HepG2 (cell line): ENCODE measurements at regions not wholly inside any gene's neighbourhood (a gene's known extent, or its start where the extent isn't known, plus 50 kb on each side); places are given as distances from the start of the nearest gene placed in this dataset.

Source experiments
- ATAC-seq: fragments of 200-7000 bp; cut with Tn5 transposase; 3 replicates; pipeline ENCODE4 v1.9.1; 2020; ENCODE audit warnings: mild to moderate bottlenecking, moderate library complexity
- BruUV-seq: library from RNA; stranded (reverse); fragments of 400-500 nt; replicated peaks from 2 replicates; lab custom pipeline; 2021; lab: Mats Ljungman, UMichigan
- CTCF ChIA-PET: fragments of 300-600 bp; formaldehyde crosslinking; extraction: SDS; loops from one replicate; lab custom pipeline; 2021; ENCODE audit warnings: low total read pairs, inconsistent platforms, low intra/inter-chr PET ratio; lab: Yijun Ruan, JAX
- POLR2A ChIA-PET: fragments of 350-600 bp; sonication (Branson Sonifier 250); formaldehyde crosslinking; loops from one replicate; lab custom pipeline; 2020; ENCODE audit warnings: antibody characterized with exemption, inconsistent platforms; lab: Yijun Ruan, JAX
- DNase-seq: peaks from one replicate; pipeline ENCODE4 v3.0.0-alpha.2; 2015; ENCODE audit warnings: low spot score
- FAIRE-seq: peaks from 3 replicates; lab custom pipeline; 2011; peaks lifted over from hg19 to GRCh38; lab: Jason Lieb, UNC
- H2AFZ ChIP-seq: one replicate; pipeline ENCODE4 v1.6.1; 2011; ENCODE audit warnings: low read length, inconsistent platforms
- H3K27ac ChIP-seq: fragments of 300-600 bp; 3 replicates; pipeline ENCODE4 v1.8.0; 2011; ENCODE audit warnings: mixed run types, mild to moderate bottlenecking, mixed read lengths, low read length, inconsistent platforms; ENCODE audit not compliant: insufficient read depth; ENCODE audit errors: extremely low read length
- H3K27me3 ChIP-seq, 2 experiments: fragments of 200-600 bp in 1 of 2; 2 replicates in 1 of 2; 3 replicates in 1 of 2; pipeline versions ENCODE4 v1.6.0 to v1.8.0; 2011; ENCODE audit warnings: low read length in 2 of 2, mild to moderate bottlenecking in 2 of 2, moderate library complexity in 2 of 2, inconsistent platforms in 1 of 2; ENCODE audit not compliant: insufficient read depth in 2 of 2, control insufficient read depth in 1 of 2
- H3K36me3 ChIP-seq, 2 experiments: fragments of 200-600 bp in 1 of 2; replicated peaks in 1 of 2; 2 replicates in 1 of 2; 3 replicates in 1 of 2; pipeline versions ENCODE4 v1.5.1 to v1.8.0; 2011; ENCODE audit warnings: low read length in 2 of 2, inconsistent platforms in 1 of 2; ENCODE audit not compliant: insufficient read depth in 2 of 2, control insufficient read depth in 1 of 2
- H3K4me1 ChIP-seq: 2 replicates; pipeline ENCODE4 v1.5.1; 2012; ENCODE audit warnings: low read length, inconsistent platforms; ENCODE audit not compliant: insufficient read depth
- H3K4me2 ChIP-seq: 2 replicates; pipeline ENCODE4 v1.6.0; 2011; ENCODE audit warnings: low read depth, low read length, inconsistent platforms
- H3K4me3 ChIP-seq, 3 experiments: fragments of 200-600 bp in 1 of 3; sonication (generic), shearing (Covaris generic) in 1 of 3; replicated peaks in 1 of 3; 2 replicates each; pipeline ENCODE4 v1.5.1; 2011 to 2016; ENCODE audit warnings: low read length in 3 of 3, inconsistent platforms in 2 of 3, low read depth in 2 of 3, mild to moderate bottlenecking in 2 of 3, control low read depth in 1 of 3, mixed read lengths in 1 of 3; ENCODE audit not compliant: insufficient read depth in 1 of 3
- H3K79me2 ChIP-seq: one replicate; pipeline ENCODE4 v1.6.1; 2011; ENCODE audit warnings: low read length, inconsistent platforms; ENCODE audit not compliant: insufficient read depth
- H3K9ac ChIP-seq: 2 replicates; pipeline ENCODE4 v1.6.0; 2011; ENCODE audit warnings: mild to moderate bottlenecking, low read depth, low read length, inconsistent platforms; ENCODE audit not compliant: insufficient read depth
- H3K9me3 ChIP-seq: 2 replicates; pipeline ENCODE4 v1.5.1; 2012; ENCODE audit warnings: mild to moderate bottlenecking, low read length
- H4K20me1 ChIP-seq: 2 replicates; pipeline ENCODE4 v1.6.0; 2011; ENCODE audit warnings: inconsistent platforms, mild to moderate bottlenecking, low read length, moderate library complexity; ENCODE audit not compliant: insufficient read depth
- JDP2 ChIP-seq: sonication (generic); formaldehyde crosslinking; IDR thresholded peaks from 2 replicates; pipeline ENCODE4 v1.8.1; 2022; ENCODE audit warnings: missing genetic modification reagents, borderline replicate concordance
- MEIS1 ChIP-seq: sonication (generic); formaldehyde crosslinking; IDR thresholded peaks from 2 replicates; pipeline ENCODE4 v1.9.0; 2021; ENCODE audit warnings: mild to moderate bottlenecking, missing genetic modification reagents, moderate library complexity, borderline replicate concordance
- PRPF4 ChIP-seq: fragments of 200-400 bp; formaldehyde crosslinking; IDR thresholded peaks from 2 replicates; pipeline ENCODE4 v1.6.1; 2016; ENCODE audit warnings: low read length, low read depth; ENCODE audit not compliant: poor library complexity, severe bottlenecking
- RELA ChIP-seq: sonication (generic); formaldehyde crosslinking; IDR thresholded peaks from 2 replicates; pipeline ENCODE4 v1.4.0; 2020; ENCODE audit warnings: missing genetic modification reagents
- ZNF234 ChIP-seq: sonication (generic); formaldehyde crosslinking; conservative IDR thresholded peaks from 2 replicates; pipeline ENCODE4 v1.5.1; 2020; ENCODE audit warnings: mild to moderate bottlenecking, missing genetic modification reagents
- ZNF761 ChIP-seq: sonication (generic); formaldehyde crosslinking; conservative IDR thresholded peaks from 2 replicates; pipeline ENCODE4 v1.4.0; 2020; ENCODE audit warnings: mild to moderate bottlenecking, missing genetic modification reagents
- ZNF83 ChIP-seq: sonication (generic); formaldehyde crosslinking; IDR thresholded peaks from 2 replicates; pipeline ENCODE4 v1.4.0; 2020; ENCODE audit warnings: missing genetic modification reagents, mild to moderate bottlenecking, borderline replicate concordance
- WGBS: methylation state at CpG from one replicate; pipeline ENCODE4 v1.1.6; 2017; ENCODE audit warnings: low lambda C conversion rate; 5-methylcytosine and 5-hydroxymethylcytosine counted together
- in situ Hi-C: cut with HindIII; loops from 2 replicates; pipeline ENCODE4 v1.10.0; 2017; ENCODE audit warnings: low pct_unique_long_range_greater_than_20kb; ENCODE audit not compliant: extremely low pct_ligation_motif_present
- intact Hi-C: fragments of 100-400 bp; cut with micrococcal nuclease; formaldehyde crosslinking; loops from one replicate; pipeline ENCODE4 v1.10.0; 2022; ENCODE audit not compliant: unreplicated experiment
- TF ChIP-seq, protein P1 (sequence below): sonication (generic); formaldehyde crosslinking; IDR thresholded peaks from 2 replicates; pipeline ENCODE4 v1.5.0; 2020; ENCODE audit warnings: mild to moderate bottlenecking, missing genetic modification reagents

DNA sequence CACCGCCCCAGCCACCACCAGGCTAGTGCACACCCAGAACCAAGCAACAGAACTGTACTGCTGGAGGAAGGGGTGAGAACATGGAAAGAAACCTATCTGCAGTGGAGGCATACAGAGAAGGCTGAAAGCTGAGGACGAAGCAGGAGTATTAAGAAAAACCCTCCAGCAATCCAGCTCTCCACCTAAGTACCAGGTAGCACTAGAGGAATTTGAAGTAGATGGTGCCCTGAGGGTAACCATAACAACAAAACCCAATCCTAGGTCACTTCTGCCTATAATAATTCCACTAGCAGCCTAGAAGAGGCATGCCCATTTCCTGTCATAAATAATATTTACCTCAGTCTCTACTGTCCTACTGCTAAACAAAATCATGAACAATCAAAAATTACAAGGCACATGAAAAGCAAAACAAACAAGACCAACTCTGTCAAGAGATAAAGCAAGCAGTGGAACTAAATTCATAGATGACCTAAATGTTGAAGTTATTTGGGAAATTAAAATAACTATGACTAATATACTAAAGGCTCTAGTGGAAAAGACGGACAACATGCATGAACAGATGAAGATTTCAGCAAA lies 51.1 kb downstream of the HYCC1 start:
- H3K4me1 ChIP-seq: no peaks in the 10 kb centered on the region
- ChIA-PET CTCF (no interaction called here), POLR2A (no interaction called here)
- WGBS: 99% methylated on average over 3 of the region's 3 CpGs
- no peaks in the 10 kb centered on the region for H4K20me1 ChIP-seq
- in situ Hi-C loops (no loop called here), intact Hi-C loops (no loop called here)
- no peaks in the 10 kb centered on the region for H3K27me3 ChIP-seq
- no peak overlapping the region for H3K9ac ChIP-seq
- H3K79me2 ChIP-seq: no peaks in the 10 kb centered on the region
- no peak overlapping the region for H3K4me2 ChIP-seq
- peaks cover 2 to 8% of the 10 kb centered on the region in 2 experiments; a peak in 4 of 5 replicates for H3K36me3 ChIP-seq
- DNase-seq (no peak), ATAC-seq (no peak), FAIRE-seq (no peak)
- H3K27ac ChIP-seq: no peak overlapping the region
- TF ChIP-seq ZNF83 (CRISPR knock-in tag) (no peak), ZNF234 (no peak), RELA (no peak), JDP2 (CRISPR knock-in tag) (no peak), PRPF4 (no peak), ZNF761 (CRISPR knock-in tag) (no peak), MEIS1 (CRISPR knock-in tag) (no peak)
- TF ChIP-seq, protein P1, sequence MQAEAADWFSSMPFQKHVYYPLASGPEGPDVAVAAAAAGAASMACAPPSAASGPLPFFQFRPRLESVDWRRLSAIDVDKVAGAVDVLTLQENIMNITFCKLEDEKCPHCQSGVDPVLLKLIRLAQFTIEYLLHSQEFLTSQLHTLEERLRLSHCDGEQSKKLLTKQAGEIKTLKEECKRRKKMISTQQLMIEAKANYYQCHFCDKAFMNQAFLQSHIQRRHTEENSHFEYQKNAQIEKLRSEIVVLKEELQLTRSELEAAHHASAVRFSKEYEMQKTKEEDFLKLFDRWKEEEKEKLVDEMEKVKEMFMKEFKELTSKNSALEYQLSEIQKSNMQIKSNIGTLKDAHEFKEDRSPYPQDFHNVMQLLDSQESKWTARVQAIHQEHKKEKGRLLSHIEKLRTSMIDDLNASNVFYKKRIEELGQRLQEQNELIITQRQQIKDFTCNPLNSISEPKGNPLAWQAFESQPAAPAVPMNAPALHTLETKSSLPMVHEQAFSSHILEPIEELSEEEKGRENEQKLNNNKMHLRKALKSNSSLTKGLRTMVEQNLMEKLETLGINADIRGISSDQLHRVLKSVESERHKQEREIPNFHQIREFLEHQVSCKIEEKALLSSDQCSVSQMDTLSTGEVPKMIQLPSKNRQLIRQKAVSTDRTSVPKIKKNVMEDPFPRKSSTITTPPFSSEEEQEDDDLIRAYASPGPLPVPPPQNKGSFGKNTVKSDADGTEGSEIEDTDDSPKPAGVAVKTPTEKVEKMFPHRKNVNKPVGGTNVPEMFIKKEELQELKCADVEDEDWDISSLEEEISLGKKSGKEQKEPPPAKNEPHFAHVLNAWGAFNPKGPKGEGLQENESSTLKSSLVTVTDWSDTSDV (CRISPR knock-in tag): no peak
- H3K9me3 ChIP-seq: no peaks in the 10 kb centered on the region
- no TSS peak for BruUV-seq
- H2AFZ ChIP-seq: no peak overlapping the region
- no peak overlapping the region for H3K4me3 ChIP-seq
